K562 (cell line): ENCODE measurements at regions not wholly inside any gene's neighbourhood (a gene's known extent, or its start where the extent isn't known, plus 50 kb on each side); places are given as distances from the start of the nearest gene placed in this dataset.

Experiments used
- ATAC-seq: fragments of 200-7000 bp; cut with Tn5 transposase; 3 replicates; pipeline ENCODE4 v1.9.1; 2020; ENCODE audit warnings: moderate library complexity
- BruUV-seq: library from RNA; stranded (reverse); fragments of 400-500 nt; replicated peaks from 2 replicates; lab custom pipeline; 2021; lab: Mats Ljungman, UMichigan
- CTCF ChIA-PET: fragments of 300-600 bp; formaldehyde crosslinking; extraction: SDS; loops from one replicate; lab custom pipeline; 2021; ENCODE audit warnings: low intra/inter-chr PET ratio; lab: Yijun Ruan, JAX
- POLR2A ChIA-PET: fragments of 300-600, 350-650 bp; sonication (Branson Sonifier 250); formaldehyde crosslinking; extraction: SDS; loops from one replicate; lab custom pipeline; 2021; ENCODE audit warnings: antibody characterized with exemption, inconsistent platforms; lab: Yijun Ruan, JAX
- DNase-seq, 4 experiments: peaks; one replicate each; pipeline versions ENCODE4 v3.0.0 to v3.0.0-alpha.2; 2011 to 2018; ENCODE audit warnings: low spot score in 3 of 4, mixed read lengths in 3 of 4; ENCODE audit errors: extremely low read depth in 1 of 4
- FAIRE-seq: peaks from 2 replicates; lab custom pipeline; 2011; peaks lifted over from hg19 to GRCh38; lab: Jason Lieb, UNC
- H2AFZ ChIP-seq: 2 replicates; pipeline ENCODE4 v1.6.0; 2011; ENCODE audit warnings: low read depth, low read length, control low read depth, inconsistent platforms
- H3K27ac ChIP-seq: fragments of 200-600 bp; 3 replicates; pipeline ENCODE4 v1.8.0; 2011; ENCODE audit warnings: low read depth, mild to moderate bottlenecking, control low read depth, inconsistent platforms, low read length, moderate library complexity, mixed read lengths; ENCODE audit errors: extremely low read depth
- H3K27me3 ChIP-seq, 2 experiments: fragments of 300-600 bp in 1 of 2; 2 replicates in 1 of 2; 3 replicates in 1 of 2; pipeline versions ENCODE4 v1.6.0 to v1.8.0; 2011; ENCODE audit warnings: inconsistent platforms in 2 of 2, low read length in 2 of 2, mild to moderate bottlenecking in 1 of 2, mixed read lengths in 1 of 2, moderate library complexity in 1 of 2; ENCODE audit not compliant: control insufficient read depth in 2 of 2, insufficient read depth in 2 of 2
- H3K36me3 ChIP-seq: fragments of 300-600 bp; 3 replicates; pipeline ENCODE4 v1.8.0; 2011; ENCODE audit warnings: mild to moderate bottlenecking, low read length, inconsistent platforms; ENCODE audit not compliant: control insufficient read depth, insufficient read depth
- H3K4me1 ChIP-seq, 2 experiments: fragments of 200-600 bp in 1 of 2; replicated peaks in 1 of 2; 2 replicates in 1 of 2; 3 replicates in 1 of 2; pipeline versions ENCODE4 v1.5.1 to v1.8.0; 2011; ENCODE audit warnings: inconsistent platforms in 2 of 2, low read length in 2 of 2, mild to moderate bottlenecking in 1 of 2, mixed read lengths in 1 of 2, moderate library complexity in 1 of 2; ENCODE audit not compliant: control insufficient read depth in 2 of 2, insufficient read depth in 2 of 2
- H3K4me2 ChIP-seq: 2 replicates; pipeline ENCODE4 v1.6.1; 2011; ENCODE audit warnings: low read length, control low read depth, inconsistent platforms, mixed read lengths; ENCODE audit not compliant: insufficient read depth
- H3K4me3 ChIP-seq: fragments of 200-600 bp; sonication (generic), shearing (Covaris generic); 2 replicates; pipeline ENCODE4 v1.5.1; 2016; ENCODE audit warnings: control low read depth, inconsistent platforms
- H3K79me2 ChIP-seq: fragments of 200-600 bp; 3 replicates; pipeline ENCODE4 v1.8.0; 2011; ENCODE audit warnings: low read length, inconsistent platforms; ENCODE audit not compliant: control insufficient read depth, insufficient read depth
- H3K9ac ChIP-seq, 2 experiments: 2 replicates each; pipeline versions ENCODE4 v1.6.0 to v1.6.1; 2011; ENCODE audit warnings: low read depth in 2 of 2, low read length in 2 of 2, control low read depth in 1 of 2, inconsistent platforms in 1 of 2, mild to moderate bottlenecking in 1 of 2, mixed read lengths in 1 of 2; ENCODE audit not compliant: insufficient read depth in 1 of 2
- H3K9me1 ChIP-seq: one replicate; pipeline ENCODE4 v1.6.0; 2011; ENCODE audit warnings: inconsistent platforms, mild to moderate bottlenecking, low read length, moderate library complexity; ENCODE audit not compliant: control insufficient read depth, insufficient read depth
- H3K9me3 ChIP-seq: replicated peaks from 2 replicates; pipeline ENCODE4 v1.5.1; 2011; ENCODE audit warnings: low read depth, low read length, inconsistent platforms; ENCODE audit not compliant: control insufficient read depth, insufficient read depth
- H4K20me1 ChIP-seq: replicated peaks from 2 replicates; pipeline ENCODE4 v1.6.1; 2011; ENCODE audit warnings: low read length, inconsistent platforms, mixed read lengths; ENCODE audit not compliant: control insufficient read depth, insufficient read depth
- BCL6 ChIP-seq: fragments of 250-450 bp; sonication (Bioruptor Pico); IDR thresholded peaks from 2 replicates; pipeline ENCODE4 v1.4.0; 2020
- BRF1 ChIP-seq: IDR thresholded peaks from 3 replicates; pipeline ENCODE4 v1.6.1; 2011; ENCODE audit warnings: borderline replicate concordance, mild to moderate bottlenecking; ENCODE audit not compliant: insufficient read length; ENCODE audit errors: extremely low read depth
- HDAC8 ChIP-seq: fragments of 450-650 bp; IDR thresholded peaks from 2 replicates; pipeline ENCODE4 v1.6.1; 2016; ENCODE audit warnings: mild to moderate bottlenecking, missing genetic modification characterization, moderate library complexity, missing compliant biosample characterization
- KLF13 ChIP-seq: fragments of 450-650 bp; IDR thresholded peaks from 2 replicates; pipeline ENCODE4 v1.6.1; 2016; ENCODE audit warnings: missing genetic modification characterization, low read depth, mild to moderate bottlenecking, missing compliant biosample characterization, moderate library complexity, borderline replicate concordance
- NR2F6 ChIP-seq: fragments of 450-650 bp; formaldehyde crosslinking; IDR thresholded peaks from 2 replicates; pipeline ENCODE4 v1.4.0; 2020; ENCODE audit warnings: mild to moderate bottlenecking
- POLR2A ChIP-seq: fragments of 450-650 bp; conservative IDR thresholded peaks from 2 replicates; pipeline ENCODE4 v1.6.1; 2016
- RNF219 ChIP-seq: fragments of 250-450 bp; sonication (Bioruptor Pico); IDR thresholded peaks from 2 replicates; pipeline ENCODE4 v1.5.0; 2022; ENCODE audit warnings: mild to moderate bottlenecking
- TAF1 ChIP-seq: IDR thresholded peaks from 2 replicates; pipeline ENCODE4 v1.6.1; 2011; ENCODE audit warnings: mild to moderate bottlenecking, low read length, moderate library complexity; ENCODE audit not compliant: insufficient read depth, control insufficient read depth, severe bottlenecking; ENCODE audit errors: extremely low read depth
- ZBTB7A ChIP-seq: IDR thresholded peaks from 2 replicates; pipeline ENCODE4 v1.6.1; 2011; ENCODE audit warnings: low read depth, mild to moderate bottlenecking, low read length, moderate library complexity, borderline replicate concordance; ENCODE audit not compliant: control insufficient read depth
- ZNF140 ChIP-seq: fragments of 250-450 bp; sonication (Bioruptor Pico); IDR thresholded peaks from 2 replicates; pipeline ENCODE4 v1.8.0; 2021; ENCODE audit warnings: moderate library complexity, mild to moderate bottlenecking, inconsistent platforms
- ZNF583 ChIP-seq: fragments of 250-450 bp; sonication (Bioruptor Pico); IDR thresholded peaks from 2 replicates; pipeline ENCODE4 v1.4.0; 2020
- WGBS: fragments of 100-300 bp; shearing (Covaris generic); methylation state at CpG from one replicate; pipeline ENCODE4 v1.1.6; 2016; ENCODE audit warnings: low coverage, mixed read lengths; ENCODE audit not compliant: insufficient coverage; ENCODE audit errors: missing lambda C conversion rate; 5-methylcytosine and 5-hydroxymethylcytosine counted together
- in situ Hi-C: fragments of 300-500 bp; cut with MboI; formaldehyde crosslinking; loops from 4 replicates; pipeline ENCODE4 v1.15.0; 2018; ENCODE audit warnings: inconsistent platforms, mixed read lengths
- intact Hi-C: fragments of 100-400 bp; cut with micrococcal nuclease; formaldehyde crosslinking; loops from 2 replicates; pipeline ENCODE4 v1.14.2; 2022
- TF ChIP-seq, protein P1 (sequence below): fragments of 450-650 bp; IDR thresholded peaks from 2 replicates; pipeline ENCODE4 v1.6.1; 2016; ENCODE audit warnings: low read depth, mild to moderate bottlenecking, moderate library complexity

DNA sequence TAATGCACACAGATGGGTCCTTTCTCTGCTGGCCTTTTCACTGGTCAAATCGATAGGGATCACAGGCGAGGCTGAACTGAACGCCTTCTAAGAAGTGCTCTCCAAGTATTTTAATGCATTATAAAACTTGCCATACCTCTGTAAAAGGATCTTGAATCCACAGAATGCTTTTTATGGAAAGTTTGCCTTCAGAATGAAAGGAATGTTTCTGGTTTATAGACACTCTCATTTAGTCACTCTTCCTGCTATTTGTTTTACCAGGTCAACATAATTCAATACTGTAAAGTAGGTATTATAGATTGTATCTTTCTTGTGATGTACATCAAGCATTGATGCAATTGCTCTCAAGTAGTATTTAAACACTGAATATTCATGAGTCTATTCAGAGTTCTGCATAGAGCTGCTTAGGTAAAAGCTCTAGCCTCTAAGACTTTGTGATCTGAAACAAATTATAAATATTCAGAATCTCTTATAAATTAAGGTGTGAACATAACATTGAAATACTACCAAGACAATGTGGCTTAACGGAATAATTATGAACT is 308.4 kb downstream of the ISL1 start:
- no peak for FAIRE-seq
- H3K4me1 ChIP-seq = no peaks in the 10 kb centered on the region
- TF ChIP-seq, protein P1, sequence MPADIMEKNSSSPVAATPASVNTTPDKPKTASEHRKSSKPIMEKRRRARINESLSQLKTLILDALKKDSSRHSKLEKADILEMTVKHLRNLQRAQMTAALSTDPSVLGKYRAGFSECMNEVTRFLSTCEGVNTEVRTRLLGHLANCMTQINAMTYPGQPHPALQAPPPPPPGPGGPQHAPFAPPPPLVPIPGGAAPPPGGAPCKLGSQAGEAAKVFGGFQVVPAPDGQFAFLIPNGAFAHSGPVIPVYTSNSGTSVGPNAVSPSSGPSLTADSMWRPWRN = no peak
- TF ChIP-seq ZBTB7A (no peak), KLF13 (tag) (no peak), TAF1 (no peak), HDAC8 (tag) (no peak), ZNF583 (CRISPR knock-in tag) (no peak), BCL6 (CRISPR knock-in tag) (no peak), ZNF140 (no peak), BRF1 (no peak), POLR2A (no peak), NR2F6 (CRISPR knock-in tag) (no peak), RNF219 (CRISPR knock-in tag) (no peak)
- ChIA-PET CTCF (no interaction called here), POLR2A (no interaction called here)
- no peak overlapping the region for H2AFZ ChIP-seq
- no peak for DNase-seq
- H3K9me1 ChIP-seq = no peaks in the 10 kb centered on the region
- H3K79me2 ChIP-seq = no peaks in the 10 kb centered on the region
- H4K20me1 ChIP-seq = no peaks in the 10 kb centered on the region
- in situ Hi-C loops = no loop called here
- H3K27me3 ChIP-seq = no peaks in the 10 kb centered on the region
- no TSS peak for BruUV-seq
- H3K36me3 ChIP-seq = no peaks in the 10 kb centered on the region
- H3K9me3 ChIP-seq = no peaks in the 10 kb centered on the region
- intact Hi-C loops = no loop called here
- 0% methylated on average over 4 of the region's 4 CpGs for WGBS
- H3K4me2 ChIP-seq = no peak overlapping the region
- ATAC-seq = no peak
- no peak overlapping the region for H3K4me3 ChIP-seq
- no peak overlapping the region for H3K9ac ChIP-seq
- H3K27ac ChIP-seq = no peak overlapping the region
